GM12873 (cell line): ENCODE measurements at regions not wholly inside any gene's neighbourhood (a gene's known extent, or its start where the extent isn't known, plus 50 kb on each side); places are given as distances from the start of the nearest gene placed in this dataset.

Experiments
- TF ChIP-seq, protein P1 (sequence below): IDR thresholded peaks from 2 replicates; pipeline ENCODE4 v1.5.1; 2012; ENCODE audit warnings: low read depth, mild to moderate bottlenecking, moderate library complexity, low read length, control low read depth; ENCODE audit not compliant: insufficient read depth; ENCODE audit errors: missing control alignments

DNA sequence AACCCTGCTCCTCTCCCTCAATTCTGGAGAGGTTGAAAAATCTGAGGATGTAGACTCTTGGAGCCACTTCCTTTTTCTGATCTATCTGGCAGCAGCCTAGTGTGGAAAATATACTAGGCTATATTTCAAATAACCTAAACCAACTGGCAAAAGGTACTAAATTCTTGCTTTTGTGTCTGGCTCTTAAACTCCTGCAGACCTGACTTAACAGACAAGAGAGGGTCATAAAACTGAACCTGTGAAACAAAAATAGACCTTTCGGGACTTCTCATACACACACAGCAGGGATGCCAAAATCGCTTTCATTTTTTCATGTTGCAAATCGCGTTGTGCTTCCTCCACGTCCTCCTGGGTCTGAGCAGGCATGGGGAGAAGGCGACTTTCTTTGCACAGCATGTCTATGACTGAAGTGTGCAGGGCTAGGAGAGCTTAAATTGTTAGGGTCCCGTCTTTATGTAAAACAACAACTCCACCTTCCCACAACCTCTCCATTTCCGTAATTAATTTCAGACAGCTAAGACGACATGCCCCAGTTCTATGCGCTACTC is 520.7 kb upstream of the PSMD7 start:
- TF ChIP-seq, protein P1, sequence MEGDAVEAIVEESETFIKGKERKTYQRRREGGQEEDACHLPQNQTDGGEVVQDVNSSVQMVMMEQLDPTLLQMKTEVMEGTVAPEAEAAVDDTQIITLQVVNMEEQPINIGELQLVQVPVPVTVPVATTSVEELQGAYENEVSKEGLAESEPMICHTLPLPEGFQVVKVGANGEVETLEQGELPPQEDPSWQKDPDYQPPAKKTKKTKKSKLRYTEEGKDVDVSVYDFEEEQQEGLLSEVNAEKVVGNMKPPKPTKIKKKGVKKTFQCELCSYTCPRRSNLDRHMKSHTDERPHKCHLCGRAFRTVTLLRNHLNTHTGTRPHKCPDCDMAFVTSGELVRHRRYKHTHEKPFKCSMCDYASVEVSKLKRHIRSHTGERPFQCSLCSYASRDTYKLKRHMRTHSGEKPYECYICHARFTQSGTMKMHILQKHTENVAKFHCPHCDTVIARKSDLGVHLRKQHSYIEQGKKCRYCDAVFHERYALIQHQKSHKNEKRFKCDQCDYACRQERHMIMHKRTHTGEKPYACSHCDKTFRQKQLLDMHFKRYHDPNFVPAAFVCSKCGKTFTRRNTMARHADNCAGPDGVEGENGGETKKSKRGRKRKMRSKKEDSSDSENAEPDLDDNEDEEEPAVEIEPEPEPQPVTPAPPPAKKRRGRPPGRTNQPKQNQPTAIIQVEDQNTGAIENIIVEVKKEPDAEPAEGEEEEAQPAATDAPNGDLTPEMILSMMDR: no peak

DNA sequence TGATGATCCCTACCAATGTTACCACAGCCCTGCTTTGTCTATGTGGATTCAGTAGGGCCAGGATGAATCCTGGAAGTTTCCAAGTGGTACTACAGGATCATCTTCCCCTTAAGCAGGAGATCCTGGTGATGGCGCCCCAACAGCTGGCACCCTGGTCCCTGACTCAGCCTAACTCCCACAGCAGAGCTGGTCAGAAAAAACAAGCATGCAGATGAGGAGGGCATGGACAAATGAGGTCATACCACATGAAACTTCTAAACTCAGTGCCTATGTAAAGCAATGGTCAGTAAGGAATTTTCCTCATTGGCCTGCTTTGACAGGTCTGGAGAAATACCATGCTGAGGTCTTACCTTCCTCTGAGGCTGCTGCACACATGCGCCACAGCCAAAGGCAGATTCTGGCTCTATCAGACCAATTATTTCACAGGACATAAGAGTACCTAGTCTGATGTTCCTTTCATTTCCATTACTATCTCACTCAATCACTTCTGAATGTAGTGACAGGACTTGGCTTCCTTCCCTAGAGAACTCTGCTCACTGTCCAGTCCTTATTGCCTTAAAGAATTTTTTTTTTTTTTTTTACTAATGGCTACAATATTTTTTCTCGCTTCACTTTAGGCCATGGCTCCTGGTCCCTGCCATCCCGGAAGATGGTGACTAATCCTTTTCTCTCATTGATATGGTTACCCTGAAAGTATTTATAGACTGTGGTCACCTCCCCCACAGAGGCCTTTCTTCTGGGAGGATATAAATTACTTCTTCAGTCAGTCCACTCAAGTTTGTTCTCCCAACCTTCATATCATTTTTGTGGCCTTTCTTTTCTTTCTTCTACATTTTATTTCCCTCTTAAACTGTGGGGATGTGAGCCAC is 525.2 kb upstream of the PSMD7 start:
- TF ChIP-seq, protein P1: no peak

DNA sequence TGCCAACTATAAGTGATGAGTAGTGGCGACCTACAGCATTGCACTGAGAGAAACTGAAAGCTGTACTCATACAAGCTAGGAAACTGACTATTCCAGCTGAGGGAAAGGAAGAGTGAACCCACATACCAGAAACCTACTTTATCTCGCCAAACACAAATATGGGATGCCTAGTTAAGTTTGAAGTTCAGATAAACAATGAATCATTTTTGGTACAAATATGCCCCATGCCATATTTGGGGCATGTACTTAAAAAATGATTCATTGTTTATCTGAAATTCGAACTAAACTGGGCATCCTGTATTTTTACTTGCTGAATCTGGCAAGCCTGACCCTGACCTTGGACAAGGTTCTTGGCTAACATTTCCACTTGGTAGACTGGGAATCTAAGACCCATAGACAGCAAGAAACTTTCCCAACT is 527.8 kb upstream of the PSMD7 start:
- TF ChIP-seq, protein P1: no peak

DNA sequence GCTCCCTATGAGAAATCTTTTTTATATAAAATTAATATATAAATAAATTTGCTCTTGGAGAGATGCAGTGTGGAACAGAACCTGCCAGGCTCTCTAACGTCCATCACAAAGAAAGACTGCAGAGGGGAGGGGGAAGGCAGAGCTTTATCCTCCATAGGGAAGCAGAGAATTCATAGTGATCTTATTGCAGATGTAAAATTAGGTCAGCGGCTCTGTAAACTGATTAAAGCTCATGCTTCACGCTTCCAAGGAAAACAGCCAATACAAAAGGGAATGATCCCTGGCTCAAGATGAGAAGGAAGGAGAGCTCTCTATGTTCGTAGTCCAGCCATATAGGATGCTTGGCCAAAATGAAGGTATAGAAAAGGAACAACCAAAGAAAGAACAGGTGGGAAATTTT is 532.3 kb upstream of the PSMD7 start:
- TF ChIP-seq, protein P1: no peak

DNA sequence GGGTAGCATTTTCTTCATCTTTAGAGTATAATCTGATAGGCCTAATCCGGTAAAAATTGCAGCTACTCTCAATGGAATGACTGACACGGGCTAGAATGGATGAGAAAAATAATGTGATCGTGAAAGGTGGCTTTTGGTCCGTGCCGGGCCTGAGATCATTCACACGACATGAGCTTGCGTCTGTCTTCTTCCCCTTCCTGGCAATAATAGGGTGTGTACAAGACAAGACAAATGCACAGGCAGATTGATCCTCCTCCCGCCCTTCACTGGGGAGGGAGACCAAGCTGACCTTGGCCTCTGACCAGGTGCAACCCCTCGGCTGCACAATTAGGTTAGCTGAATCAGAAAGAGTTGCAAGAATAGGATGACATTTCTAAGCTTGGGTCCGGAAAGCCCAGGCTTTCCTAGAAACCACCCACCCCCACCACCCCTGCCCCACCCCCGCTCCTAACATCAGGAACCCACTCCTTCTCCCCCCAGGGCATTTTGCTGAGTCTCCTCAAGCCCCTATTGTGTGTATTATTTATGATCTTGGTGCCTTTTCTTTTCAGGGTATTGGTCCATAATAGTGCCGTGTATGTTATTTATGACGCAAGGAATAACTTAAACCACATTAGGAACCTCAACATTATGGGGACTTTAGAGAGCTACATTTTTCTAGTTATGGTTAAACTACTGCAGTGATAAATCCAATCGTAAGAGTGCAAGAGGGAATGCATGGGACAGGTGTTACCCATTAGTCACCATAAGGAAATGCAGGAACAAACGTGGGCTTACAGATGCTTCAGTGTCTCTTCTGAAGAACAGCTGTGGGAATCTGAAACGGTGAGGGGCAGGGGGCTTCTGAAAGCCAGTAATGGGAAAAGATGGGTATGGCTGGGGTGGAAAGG is 540.1 kb upstream of the PSMD7 start:
- TF ChIP-seq, protein P1: no peak

DNA sequence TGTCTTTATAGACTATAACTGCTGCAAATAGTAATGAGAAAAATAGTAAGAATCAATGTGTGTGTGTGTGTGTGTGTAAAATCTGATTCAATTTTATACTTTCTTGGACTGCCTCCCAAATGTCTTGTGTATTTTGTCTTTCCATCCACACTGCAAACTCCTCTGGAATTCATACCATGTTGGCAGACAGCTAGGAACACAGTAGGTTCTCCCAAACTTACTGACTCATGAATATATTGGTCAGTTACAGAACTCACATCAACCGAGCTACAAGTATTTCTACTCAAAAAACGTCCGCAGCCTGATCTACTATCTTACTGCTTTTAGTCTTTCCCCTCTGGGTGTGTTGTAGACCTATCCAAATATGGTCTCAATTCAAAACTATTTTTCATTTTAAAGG is 542.7 kb upstream of the PSMD7 start:
- TF ChIP-seq, protein P1: no peak

DNA sequence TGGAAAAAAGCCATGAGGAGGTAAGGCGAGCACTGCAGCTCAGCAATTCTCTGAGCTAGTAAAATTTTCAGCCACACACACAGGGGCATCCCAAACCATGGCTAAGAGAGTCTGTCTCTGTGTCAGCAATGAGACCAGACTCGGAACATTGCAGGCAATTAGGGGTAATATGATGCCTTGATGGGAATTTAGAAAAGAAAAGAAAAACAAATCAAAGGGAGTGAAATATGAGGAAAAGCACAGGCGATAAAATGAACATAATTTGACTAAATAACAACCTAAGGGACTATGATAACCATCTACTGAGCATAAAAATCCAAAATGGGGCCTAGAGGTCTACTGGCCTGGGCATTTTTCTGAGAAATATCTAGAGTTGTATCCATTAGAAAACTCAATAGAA is 546.0 kb upstream of the PSMD7 start:
- TF ChIP-seq, protein P1: no peak
